ENCODE measurements at regions not wholly inside any gene's neighbourhood (a gene's known extent, or its start where the extent isn't known, plus 50 kb on each side); places are given as distances from the start of the nearest gene placed in this dataset.
"Not testable (repeated sequence)": the region's sequence is repeated elsewhere in the genome, so short reads cannot be mapped to it uniquely, and the experiment has no call there.

GRCh38 chr7:79980376-79980775 is 154.3 kb upstream of the GNAI1 start:
- no peak for TF ChIP-seq CTCF (IDR thresholded peaks at IDR 0.05; ENCODE audit: low read depth, low read length)
- no peak overlapping the region for H3K4me3 ChIP-seq (replicated peaks in 1 of 2; ENCODE audit: low read depth in 2 of 2, low read length in 2 of 2)

GRCh38 chr7:79979437-79979836 is 155.2 kb upstream of the GNAI1 start:
- no peak for TF ChIP-seq CTCF (IDR thresholded peaks at IDR 0.05; ENCODE audit: low read depth, low read length)
- DNase-seq (ENCODE audit: low read depth in 2 of 2) = peak; percentile 28 to 75
- H3K4me3 ChIP-seq (replicated peaks in 1 of 2; ENCODE audit: low read depth in 2 of 2, low read length in 2 of 2) = no peak overlapping the region

More at GRCh38 chr7:79980376-79980775, 154.3 kb upstream of the GNAI1 start:
- no peak for DNase-seq (ENCODE audit: low read depth in 2 of 2)

GRCh38 chr7:79977481-79977880 is 157.2 kb upstream of the GNAI1 start:
- no peak for TF ChIP-seq CTCF (IDR thresholded peaks at IDR 0.05; ENCODE audit: low read depth, low read length)
- no peak overlapping the region for H3K4me3 ChIP-seq (replicated peaks in 1 of 2; ENCODE audit: low read depth in 2 of 2, low read length in 2 of 2)
- no peak for DNase-seq (ENCODE audit: low read depth in 2 of 2)

- DNase-seq (ENCODE audit: low read depth in 2 of 2); H3K4me3 ChIP-seq (replicated peaks in 1 of 2; ENCODE audit: low read depth in 2 of 2, low read length in 2 of 2): not testable (repeated sequence)
Measured at GRCh38 chr7:79976711-79977020, 158.0 kb upstream of the GNAI1 start.

GRCh38 chr7:79975986-79976710 is 158.5 kb upstream of the GNAI1 start:
- DNase-seq (ENCODE audit: low read depth in 2 of 2); H3K4me3 ChIP-seq (replicated peaks in 1 of 2; ENCODE audit: low read depth in 2 of 2, low read length in 2 of 2): not testable (repeated sequence)

- no peak for TF ChIP-seq CTCF (IDR thresholded peaks at IDR 0.05; ENCODE audit: low read depth, low read length)
- DNase-seq (ENCODE audit: low read depth in 2 of 2) = no peak
- no peak overlapping the region for H3K4me3 ChIP-seq (replicated peaks in 1 of 2; ENCODE audit: low read depth in 2 of 2, low read length in 2 of 2)
Measured at GRCh38 chr7:79973455-79973854, 161.2 kb upstream of the GNAI1 start.

- no peak for DNase-seq (ENCODE audit: low read depth in 2 of 2)
- TF ChIP-seq CTCF (IDR thresholded peaks at IDR 0.05; ENCODE audit: low read depth, low read length) = no peak
- H3K4me3 ChIP-seq (replicated peaks in 1 of 2; ENCODE audit: low read depth in 2 of 2, low read length in 2 of 2) = no peak overlapping the region
Measured at GRCh38 chr7:79971058-79971457, 163.6 kb upstream of the GNAI1 start.

- no peak for DNase-seq (ENCODE audit: low read depth in 2 of 2)
- TF ChIP-seq CTCF (IDR thresholded peaks at IDR 0.05; ENCODE audit: low read depth, low read length) = no peak
- H3K4me3 ChIP-seq (replicated peaks in 1 of 2; ENCODE audit: low read depth in 2 of 2, low read length in 2 of 2) = no peak overlapping the region
Measured at GRCh38 chr7:79968894-79969293, 165.7 kb upstream of the GNAI1 start.

Data from cardiac fibroblast (primary cell).